Endodermal cell (in vitro differentiated cells): ENCODE measurements at regions not wholly inside any gene's neighbourhood (a gene's known extent, or its start where the extent isn't known, plus 50 kb on each side); places are given as distances from the start of the nearest gene placed in this dataset.

ENCODE experiments used
- DNase-seq: peaks from one replicate; pipeline ENCODE4 v3.0.0-alpha.2; 2017
- H3K27ac ChIP-seq: 2 replicates; pipeline ENCODE4 v1.5.1; 2013; ENCODE audit warnings: mild to moderate bottlenecking, low read depth, low read length, moderate library complexity
- H3K27me3 ChIP-seq: 2 replicates; pipeline ENCODE4 v1.6.1; 2013; ENCODE audit warnings: mild to moderate bottlenecking, low read length, moderate library complexity; ENCODE audit not compliant: insufficient read depth, control insufficient read depth, poor library complexity, severe bottlenecking
- H3K36me3 ChIP-seq: 2 replicates; pipeline ENCODE4 v1.7.0; 2013; ENCODE audit warnings: mild to moderate bottlenecking, low read length, moderate library complexity; ENCODE audit not compliant: control insufficient read depth, insufficient read depth
- H3K4me1 ChIP-seq: one replicate; pipeline ENCODE4 v1.7.0; 2013; ENCODE audit warnings: low read length; ENCODE audit not compliant: control insufficient read depth, insufficient read depth
- H3K4me3 ChIP-seq: 2 replicates; pipeline ENCODE4 v1.5.1; 2013; ENCODE audit warnings: mild to moderate bottlenecking, low read length, moderate library complexity
- H3K9ac ChIP-seq: 2 replicates; pipeline ENCODE4 v1.6.1; 2013; ENCODE audit warnings: mild to moderate bottlenecking, low read length, moderate library complexity; ENCODE audit not compliant: poor library complexity, severe bottlenecking; ENCODE audit errors: extremely low read depth
- H3K9me3 ChIP-seq: 2 replicates; pipeline ENCODE4 v1.6.1; 2013; ENCODE audit warnings: mild to moderate bottlenecking, low read length, moderate library complexity; ENCODE audit not compliant: control insufficient read depth
- H3K27ac Mint-ChIP-seq: 2 replicates; pipeline ENCODE4 v1.8.0; 2020; ENCODE audit warnings: mixed read lengths
- H3K27me3 Mint-ChIP-seq: 2 replicates; pipeline ENCODE4 v1.8.0; 2021; ENCODE audit warnings: mild to moderate bottlenecking, mixed read lengths; ENCODE audit not compliant: insufficient read depth
- H3K36me3 Mint-ChIP-seq: 2 replicates; pipeline ENCODE4 v1.8.0; 2020; ENCODE audit warnings: low read depth, mixed read lengths
- H3K4me1 Mint-ChIP-seq: 2 replicates; pipeline ENCODE4 v1.8.0; 2020; ENCODE audit warnings: mixed read lengths
- H3K4me3 Mint-ChIP-seq: 2 replicates; pipeline ENCODE4 v1.8.0; 2020; ENCODE audit warnings: mild to moderate bottlenecking, moderate library complexity, mixed read lengths
- H3K9me3 Mint-ChIP-seq: 2 replicates; pipeline ENCODE4 v1.8.0; 2020; ENCODE audit warnings: mild to moderate bottlenecking, mixed read lengths
- WGBS, 2 experiments: methylation state at CpG; one replicate each; pipeline versions ENCODE4 v1.1.5 to v1.1.7; 2013; ENCODE audit warnings: missing lambda C conversion rate in 2 of 2, mixed read lengths in 1 of 2; ENCODE audit not compliant: insufficient coverage in 1 of 2, insufficient read length in 1 of 2; 5-methylcytosine and 5-hydroxymethylcytosine counted together
- TF ChIP-seq, protein P1 (sequence below): fragments of 200-600 bp; sonication (generic); conservative IDR thresholded peaks from 2 replicates; pipeline ENCODE4 v1.5.0; 2021; ENCODE audit warnings: antibody characterized with exemption, mild to moderate bottlenecking

DNA sequence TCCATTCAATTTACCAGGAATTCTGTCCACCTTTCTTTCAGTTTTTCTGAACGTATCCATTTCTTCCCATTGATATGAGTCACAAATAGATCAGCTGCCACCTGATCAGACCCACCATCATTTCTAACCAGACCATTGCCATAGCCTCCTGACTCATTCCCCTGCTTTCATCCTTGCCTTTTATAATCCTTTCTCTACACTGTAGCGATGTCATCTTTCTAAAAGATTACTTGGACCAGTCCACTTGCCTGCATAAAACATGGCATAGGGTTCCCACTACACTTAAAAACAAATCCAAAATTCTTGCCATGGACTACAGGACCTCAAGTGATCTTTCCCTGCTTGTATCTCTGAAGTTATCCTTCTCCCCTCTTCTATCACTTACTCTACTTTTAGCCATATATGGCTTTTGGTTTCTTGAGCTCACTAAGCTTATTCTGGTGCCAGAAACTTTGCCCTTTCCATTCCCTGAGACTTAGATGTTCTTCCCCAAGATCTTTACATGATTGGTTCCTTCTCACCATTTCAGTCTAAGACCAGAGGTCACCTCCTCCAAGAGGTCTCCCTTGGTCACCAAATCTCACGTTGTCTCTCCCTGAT, 149.5 kb upstream of the KRR1 start:
- Mint-ChIP-seq H3K27ac (no peak overlapping the region), H3K36me3 (no peaks in the 10 kb centered on the region), H3K4me1 (no peaks in the 10 kb centered on the region), H3K4me3 (no peak overlapping the region), H3K27me3 (no peaks in the 10 kb centered on the region), H3K9me3 (no peaks in the 10 kb centered on the region)
- Histone ChIP-seq H3K36me3 (no peaks in the 10 kb centered on the region), H3K27ac (no peak overlapping the region), H3K9ac (no peak overlapping the region), H3K27me3 (no peaks in the 10 kb centered on the region), H3K9me3 (no peaks in the 10 kb centered on the region), H3K4me3 (no peak overlapping the region), H3K4me1 (peaks cover 4% of the 10 kb centered on the region)
- DNase-seq, result no peak
- WGBS, 2 experiments, result 84 to 87% methylated on average over 3 of the region's 3 CpGs
- TF ChIP-seq, protein P1, sequence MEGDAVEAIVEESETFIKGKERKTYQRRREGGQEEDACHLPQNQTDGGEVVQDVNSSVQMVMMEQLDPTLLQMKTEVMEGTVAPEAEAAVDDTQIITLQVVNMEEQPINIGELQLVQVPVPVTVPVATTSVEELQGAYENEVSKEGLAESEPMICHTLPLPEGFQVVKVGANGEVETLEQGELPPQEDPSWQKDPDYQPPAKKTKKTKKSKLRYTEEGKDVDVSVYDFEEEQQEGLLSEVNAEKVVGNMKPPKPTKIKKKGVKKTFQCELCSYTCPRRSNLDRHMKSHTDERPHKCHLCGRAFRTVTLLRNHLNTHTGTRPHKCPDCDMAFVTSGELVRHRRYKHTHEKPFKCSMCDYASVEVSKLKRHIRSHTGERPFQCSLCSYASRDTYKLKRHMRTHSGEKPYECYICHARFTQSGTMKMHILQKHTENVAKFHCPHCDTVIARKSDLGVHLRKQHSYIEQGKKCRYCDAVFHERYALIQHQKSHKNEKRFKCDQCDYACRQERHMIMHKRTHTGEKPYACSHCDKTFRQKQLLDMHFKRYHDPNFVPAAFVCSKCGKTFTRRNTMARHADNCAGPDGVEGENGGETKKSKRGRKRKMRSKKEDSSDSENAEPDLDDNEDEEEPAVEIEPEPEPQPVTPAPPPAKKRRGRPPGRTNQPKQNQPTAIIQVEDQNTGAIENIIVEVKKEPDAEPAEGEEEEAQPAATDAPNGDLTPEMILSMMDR, result no peak

DNA sequence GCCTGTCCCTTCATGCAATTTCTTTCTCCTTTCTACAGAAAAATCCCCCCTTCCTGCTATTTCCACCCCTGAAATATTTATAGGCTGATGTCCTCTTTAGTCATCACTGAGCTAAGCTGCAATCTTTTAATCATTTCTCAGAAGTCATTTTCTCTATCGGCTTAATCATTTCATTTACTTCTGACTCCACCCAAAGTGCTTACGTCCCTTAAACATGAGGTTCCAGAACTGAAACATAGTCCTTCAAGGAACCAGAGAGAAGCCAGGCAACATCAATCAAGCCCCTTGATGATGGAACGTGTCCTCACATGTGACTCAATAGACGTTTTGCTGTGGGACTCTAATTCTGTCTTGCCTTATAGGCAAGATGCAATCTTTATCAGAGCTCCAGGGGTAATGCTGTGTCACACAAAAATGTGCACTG, 148.7 kb upstream of the KRR1 start:
- Mint-ChIP-seq H3K36me3 (no peaks in the 10 kb centered on the region), H3K27ac (no peak overlapping the region), H3K27me3 (no peaks in the 10 kb centered on the region), H3K4me1 (no peaks in the 10 kb centered on the region), H3K9me3 (no peaks in the 10 kb centered on the region), H3K4me3 (no peak overlapping the region)
- H3K36me3 ChIP-seq, result no peaks in the 10 kb centered on the region
- 92 to 95% methylated on average over 4 of the region's 4 CpGs for WGBS, 2 experiments
- no peak overlapping the region for H3K4me3 ChIP-seq
- H3K27ac ChIP-seq, result no peak overlapping the region
- TF ChIP-seq, protein P1, result no peak
- H3K9ac ChIP-seq, result no peak overlapping the region
- DNase-seq, result no peak
- H3K4me1 ChIP-seq, result peaks cover under 1% of the 10 kb centered on the region
- no peaks in the 10 kb centered on the region for H3K27me3 ChIP-seq
- no peaks in the 10 kb centered on the region for H3K9me3 ChIP-seq

DNA sequence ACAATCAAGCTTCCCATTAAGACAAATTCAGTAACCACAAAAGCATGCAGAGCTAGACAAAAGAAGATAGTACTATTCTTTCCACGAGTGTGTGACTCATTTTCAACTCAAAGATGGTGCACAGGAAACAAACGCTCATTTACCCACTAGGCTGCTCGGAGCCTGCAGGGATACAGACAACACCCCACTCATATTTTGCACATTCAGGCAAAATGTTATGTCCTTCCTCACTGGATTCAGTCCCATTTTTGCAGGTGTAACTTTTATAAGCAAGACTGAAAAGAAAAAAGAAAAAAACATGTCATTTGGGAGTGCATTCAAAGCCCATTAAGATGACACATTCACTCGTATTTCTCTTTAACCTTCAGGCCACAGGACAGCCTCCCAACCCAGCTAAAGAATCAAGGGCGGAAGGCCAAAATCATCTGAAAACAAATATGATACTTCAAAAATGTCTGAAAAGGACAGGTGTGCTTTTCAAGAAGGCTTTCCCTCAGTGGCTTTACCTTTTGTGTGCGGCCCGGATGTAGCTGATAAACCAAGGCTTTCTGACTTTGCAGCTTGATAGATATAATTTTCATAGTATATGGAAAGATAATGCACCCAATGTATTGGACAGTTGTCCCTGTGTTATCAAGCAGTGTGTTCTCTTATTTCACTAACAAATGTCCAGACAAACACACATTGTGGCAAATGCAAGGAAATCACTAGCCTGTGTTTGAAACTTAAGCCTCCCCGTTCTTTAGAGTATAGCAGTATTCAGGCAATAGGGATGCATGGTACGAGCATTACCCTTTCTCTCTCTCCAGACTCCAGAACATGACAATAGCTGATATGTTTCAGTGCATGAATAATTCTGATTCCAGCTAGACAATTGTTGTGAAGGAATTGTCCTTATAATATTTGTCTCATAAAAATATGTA, 147.8 kb upstream of the KRR1 start:
- Histone ChIP-seq H3K9ac (no peak overlapping the region), H3K4me3 (no peak overlapping the region), H3K9me3 (no peaks in the 10 kb centered on the region), H3K27ac (no peak overlapping the region), H3K4me1 (no peaks in the 10 kb centered on the region), H3K27me3 (no peaks in the 10 kb centered on the region), H3K36me3 (no peaks in the 10 kb centered on the region)
- no peak for DNase-seq
- no peaks in the 10 kb centered on the region for H3K4me1 Mint-ChIP-seq
- H3K9me3 Mint-ChIP-seq, result no peaks in the 10 kb centered on the region
- no peak overlapping the region for H3K4me3 Mint-ChIP-seq
- no peaks in the 10 kb centered on the region for H3K36me3 Mint-ChIP-seq
- TF ChIP-seq, protein P1, result no peak
- 79 to 91% methylated on average over 5 to 9 of the region's 9 CpGs for WGBS, 2 experiments
- no peak overlapping the region for H3K27ac Mint-ChIP-seq
- H3K27me3 Mint-ChIP-seq, result no peaks in the 10 kb centered on the region
